ENCODE measurements at regions not wholly inside any gene's neighbourhood (a gene's known extent, or its start where the extent isn't known, plus 50 kb on each side); places are given as distances from the start of the nearest gene placed in this dataset.

DNA sequence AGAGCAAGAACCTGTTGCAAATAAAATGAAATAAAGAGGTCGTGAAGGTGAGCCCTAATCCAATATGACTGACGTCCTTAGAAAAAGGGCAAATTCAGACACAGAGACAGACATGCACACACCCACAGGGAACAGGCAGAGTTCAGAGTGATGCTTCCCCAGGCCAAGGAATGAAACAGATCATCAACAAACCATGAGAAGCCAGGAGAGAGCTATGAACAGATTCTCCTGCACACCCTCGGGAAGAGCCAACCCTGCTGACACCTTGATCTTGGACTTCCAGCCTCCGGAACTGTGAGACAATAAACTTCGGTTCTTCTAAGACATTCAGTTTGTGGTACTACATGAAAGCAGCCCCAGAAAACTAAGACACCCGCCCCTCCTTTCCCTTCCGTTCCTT lies 290.4 kb upstream of the KLF6 start:
- TF ChIP-seq, protein P1, sequence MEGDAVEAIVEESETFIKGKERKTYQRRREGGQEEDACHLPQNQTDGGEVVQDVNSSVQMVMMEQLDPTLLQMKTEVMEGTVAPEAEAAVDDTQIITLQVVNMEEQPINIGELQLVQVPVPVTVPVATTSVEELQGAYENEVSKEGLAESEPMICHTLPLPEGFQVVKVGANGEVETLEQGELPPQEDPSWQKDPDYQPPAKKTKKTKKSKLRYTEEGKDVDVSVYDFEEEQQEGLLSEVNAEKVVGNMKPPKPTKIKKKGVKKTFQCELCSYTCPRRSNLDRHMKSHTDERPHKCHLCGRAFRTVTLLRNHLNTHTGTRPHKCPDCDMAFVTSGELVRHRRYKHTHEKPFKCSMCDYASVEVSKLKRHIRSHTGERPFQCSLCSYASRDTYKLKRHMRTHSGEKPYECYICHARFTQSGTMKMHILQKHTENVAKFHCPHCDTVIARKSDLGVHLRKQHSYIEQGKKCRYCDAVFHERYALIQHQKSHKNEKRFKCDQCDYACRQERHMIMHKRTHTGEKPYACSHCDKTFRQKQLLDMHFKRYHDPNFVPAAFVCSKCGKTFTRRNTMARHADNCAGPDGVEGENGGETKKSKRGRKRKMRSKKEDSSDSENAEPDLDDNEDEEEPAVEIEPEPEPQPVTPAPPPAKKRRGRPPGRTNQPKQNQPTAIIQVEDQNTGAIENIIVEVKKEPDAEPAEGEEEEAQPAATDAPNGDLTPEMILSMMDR (IDR thresholded peaks at IDR 0.05; ENCODE audit: low read depth, low read length): no peak
- no peak for TF ChIP-seq MYC (IDR thresholded peaks at IDR 0.05; ENCODE audit: low read depth, low read length)
- TF ChIP-seq POLR2A (IDR thresholded peaks at IDR 0.05; ENCODE audit: extremely low read depth, insufficient read length): no peak
- TF ChIP-seq, protein P2, sequence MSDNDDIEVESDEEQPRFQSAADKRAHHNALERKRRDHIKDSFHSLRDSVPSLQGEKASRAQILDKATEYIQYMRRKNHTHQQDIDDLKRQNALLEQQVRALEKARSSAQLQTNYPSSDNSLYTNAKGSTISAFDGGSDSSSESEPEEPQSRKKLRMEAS (IDR thresholded peaks at IDR 0.05; ENCODE audit: low read depth, low read length): no peak

Measured in NB4 (cell line).